ENCODE measurements at regions not wholly inside any gene's neighbourhood (a gene's known extent, or its start where the extent isn't known, plus 50 kb on each side); places are given as distances from the start of the nearest gene placed in this dataset.
A peak's percentile ranks its signal among the peaks of the same experiment; 100 is the strongest.
"Not testable (repeated sequence)": the region's sequence is repeated elsewhere in the genome, so short reads cannot be mapped to it uniquely, and the experiment has no call there.

DNA sequence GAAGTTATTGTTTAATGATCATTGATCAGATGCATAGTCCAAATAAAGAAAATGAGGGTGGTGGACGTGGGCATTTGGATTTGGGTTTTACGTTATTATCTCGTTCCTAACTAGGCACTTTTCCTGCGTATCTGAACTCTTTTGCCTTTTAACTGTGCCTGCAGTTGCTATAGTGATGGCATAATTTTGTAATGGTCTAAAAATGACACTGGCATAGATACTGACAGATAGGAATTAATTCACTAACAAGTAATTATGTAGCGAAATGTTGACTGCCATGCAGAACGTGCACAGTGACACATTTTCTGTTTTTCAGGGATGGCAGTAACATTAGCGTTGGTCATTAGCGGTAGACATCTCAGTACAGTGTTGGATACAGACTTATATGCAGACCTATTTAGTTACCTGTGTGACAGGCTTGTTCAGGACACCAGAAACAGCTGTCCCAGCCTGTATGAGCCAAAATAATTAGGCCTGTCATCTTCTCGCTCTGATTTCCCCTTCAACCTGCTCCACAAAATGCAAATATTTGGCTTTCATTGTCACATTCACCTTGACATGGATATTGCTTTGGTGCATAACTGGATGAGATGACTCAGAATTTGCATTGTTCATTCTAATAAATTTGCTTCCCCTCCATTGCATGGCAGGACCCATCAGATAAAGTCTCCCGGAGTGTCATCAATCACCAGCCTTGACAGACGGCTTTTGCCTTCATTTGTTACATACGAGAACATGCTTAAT, 413.3 kb upstream of the IRX1 start:
- peak; percentile 90 for DNase-seq

GRCh38 chr5:3181671-3182070, 414.0 kb upstream of the IRX1 start:
- peak; percentile 86 for DNase-seq

GRCh38 chr5:3180636-3181035, 415.0 kb upstream of the IRX1 start:
- DNase-seq: no peak

GRCh38 chr5:3179220-3179619, 416.4 kb upstream of the IRX1 start:
- DNase-seq: no peak

GRCh38 chr5:3177338-3177737, 418.3 kb upstream of the IRX1 start:
- DNase-seq: no peak

GRCh38 chr5:3175416-3175815, 420.2 kb upstream of the IRX1 start:
- DNase-seq: no peak

GRCh38 chr5:3167473-3167872, 416.0 kb upstream of the IRX2 start:
- no peak for DNase-seq

DNA sequence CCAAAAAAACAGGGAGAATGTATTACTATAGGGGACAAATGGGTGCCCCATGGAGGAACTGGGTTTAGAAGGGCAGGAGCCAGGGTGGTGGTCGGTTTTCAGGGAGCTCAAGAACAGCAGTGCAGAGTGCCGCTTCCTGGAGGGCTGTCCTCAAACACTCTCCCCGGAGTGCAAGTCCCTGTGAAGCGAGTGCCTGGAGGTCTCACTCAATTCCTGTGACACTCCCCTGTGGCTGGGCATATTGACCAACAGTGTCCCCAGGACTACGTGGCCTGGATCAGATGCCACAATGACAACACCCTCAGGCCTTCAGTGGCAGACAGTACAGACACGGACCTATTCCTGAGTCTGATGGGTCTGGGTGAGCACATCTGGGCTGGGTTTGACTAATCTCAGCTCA, 412.1 kb upstream of the IRX2 start:
- no peak for DNase-seq

- no peak for DNase-seq
Observed at GRCh38 chr5:3161672-3162071, 410.2 kb upstream of the IRX2 start.

DNA sequence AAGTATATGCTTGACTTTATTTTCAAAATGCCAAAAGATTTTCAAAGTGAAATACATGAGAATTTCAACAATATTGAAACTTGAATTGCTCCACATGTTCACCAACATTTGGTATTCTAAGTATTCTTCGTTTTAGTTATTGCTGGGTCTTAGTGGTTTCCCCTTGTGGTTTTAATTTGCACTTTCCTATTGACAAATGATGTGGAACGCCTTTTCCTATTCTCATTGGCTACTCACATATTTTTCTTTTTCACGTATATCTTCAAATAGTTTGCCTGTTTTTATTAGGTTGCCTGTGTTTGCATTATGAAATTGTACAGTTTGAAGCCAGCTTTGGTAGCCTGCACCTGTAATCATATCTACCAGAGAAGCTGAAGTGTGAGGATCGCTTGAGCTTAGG, 405.7 kb upstream of the IRX2 start:
- DNase-seq: no peak

GRCh38 chr5:3155717-3156116, 404.2 kb upstream of the IRX2 start:
- no peak for DNase-seq

DNA sequence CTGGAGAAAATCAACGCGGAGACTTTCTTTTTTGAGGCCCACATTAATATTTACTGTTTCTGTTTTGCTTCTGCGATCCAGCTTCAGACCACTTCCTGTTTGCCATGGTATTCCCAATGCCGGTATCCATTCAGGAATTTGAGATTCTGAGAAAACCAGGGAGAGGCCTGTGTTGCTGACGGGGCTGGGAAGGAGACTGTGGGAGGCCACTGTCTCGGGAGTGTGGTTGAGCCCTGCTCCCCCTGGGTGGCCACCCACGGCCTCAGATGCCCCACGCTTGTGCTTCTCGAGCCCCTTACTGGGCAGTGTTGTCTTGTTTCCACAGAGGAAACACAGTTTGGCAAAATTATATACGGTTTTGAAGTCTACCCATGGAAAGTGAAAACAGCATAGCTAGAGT, 403.6 kb upstream of the IRX2 start:
- no peak for DNase-seq

- no peak for DNase-seq
Observed at GRCh38 chr5:3153906-3154305, 402.4 kb upstream of the IRX2 start.

GRCh38 chr5:3153226-3153858, 401.9 kb upstream of the IRX2 start:
- no peak for DNase-seq

DNA sequence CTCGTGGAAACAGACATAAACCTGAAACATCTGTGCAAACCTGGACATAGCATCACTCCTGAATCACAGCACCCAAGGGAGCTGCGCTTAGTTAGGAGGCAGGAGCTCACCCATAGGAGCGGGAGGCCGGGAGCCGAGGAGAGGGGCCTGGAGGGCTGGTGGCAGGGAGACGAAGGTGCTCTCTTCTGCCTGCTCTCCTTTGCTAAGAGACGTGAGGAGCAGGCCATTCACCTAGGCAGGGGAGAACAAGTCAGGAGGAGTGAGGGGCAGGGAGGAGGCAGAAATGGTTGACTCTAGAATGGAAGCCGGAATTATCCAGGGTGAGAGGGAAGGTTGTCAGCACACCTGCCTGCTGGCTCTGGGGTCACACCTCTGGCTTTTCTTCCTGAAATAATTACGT, 398.4 kb upstream of the IRX2 start:
- DNase-seq: no peak

GRCh38 chr5:3147405-3147804, 395.9 kb upstream of the IRX2 start:
- DNase-seq: not testable (repeated sequence)

- DNase-seq: no peak
Observed at GRCh38 chr5:3145641-3146040, 394.2 kb upstream of the IRX2 start.

- DNase-seq: no peak
Observed at GRCh38 chr5:3143382-3143781, 391.9 kb upstream of the IRX2 start.

GRCh38 chr5:3142261-3143027, 391.0 kb upstream of the IRX2 start:
- DNase-seq: peak; percentile 28

GRCh38 chr5:3140117-3140516, 388.6 kb upstream of the IRX2 start:
- no peak for DNase-seq

GRCh38 chr5:3139499-3139931, 388.0 kb upstream of the IRX2 start:
- no peak for DNase-seq

DNA sequence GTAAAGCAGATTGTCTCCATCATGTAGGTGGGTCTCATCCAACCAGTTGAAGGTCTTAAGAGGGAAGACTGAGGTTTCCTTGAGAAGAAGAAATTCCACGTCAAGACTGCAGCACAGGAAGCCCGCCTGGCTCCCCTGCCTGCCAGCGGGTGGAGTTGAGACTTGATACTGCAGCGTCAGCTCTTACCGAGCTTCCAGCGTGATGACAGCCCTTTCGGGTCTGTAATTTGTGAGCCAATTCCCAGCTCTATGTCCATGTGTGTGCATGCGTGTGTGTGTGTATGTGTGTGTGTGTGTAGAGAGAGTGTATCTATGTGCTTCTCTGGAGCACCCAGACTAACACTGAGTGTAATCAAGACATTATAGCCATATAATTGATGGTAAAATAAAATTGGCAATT, 379.7 kb upstream of the IRX2 start:
- no peak for DNase-seq

GRCh38 chr5:3129252-3129651, 377.8 kb upstream of the IRX2 start:
- DNase-seq: no peak

DNA sequence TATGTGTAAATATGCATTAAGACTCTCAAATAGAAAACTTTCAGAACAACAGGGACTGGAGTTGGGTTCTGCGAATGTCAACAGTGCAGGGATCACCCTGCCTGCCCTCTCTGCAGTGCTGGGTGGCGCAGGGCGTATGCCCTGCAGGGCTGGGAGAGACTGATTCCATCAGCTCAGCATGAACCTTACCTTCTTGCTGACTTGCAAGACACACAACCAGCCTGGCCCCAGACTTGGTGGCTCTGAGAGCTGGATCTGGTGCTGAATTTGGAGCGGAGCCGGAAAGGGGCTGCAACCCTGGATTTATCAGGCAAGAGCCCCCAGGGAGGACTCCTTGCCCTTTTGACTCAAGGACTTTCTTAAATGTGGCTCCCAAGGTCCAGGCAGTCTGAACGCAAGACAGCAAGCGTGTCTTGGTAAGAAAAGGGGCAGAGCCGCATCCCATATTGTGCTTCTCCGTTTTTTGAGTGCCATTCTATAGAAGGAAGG, 376.0 kb upstream of the IRX2 start:
- no peak for DNase-seq

Measured in NCI-H526 treated with DMSO at 0.1 percent for 48 hours (cell line).